GM19240 (cell line): ENCODE measurements at regions not wholly inside any gene's neighbourhood (a gene's known extent, or its start where the extent isn't known, plus 50 kb on each side); places are given as distances from the start of the nearest gene placed in this dataset.

Experiments
- DNase-seq: peaks from one replicate; pipeline ENCODE4 v3.0.0; 2011; ENCODE audit warnings: low spot score; ENCODE audit not compliant: insufficient read length

GRCh38 chr9:129272348-129273025, 94.4 kb upstream of the IER5L start:
- no peak for DNase-seq

DNA sequence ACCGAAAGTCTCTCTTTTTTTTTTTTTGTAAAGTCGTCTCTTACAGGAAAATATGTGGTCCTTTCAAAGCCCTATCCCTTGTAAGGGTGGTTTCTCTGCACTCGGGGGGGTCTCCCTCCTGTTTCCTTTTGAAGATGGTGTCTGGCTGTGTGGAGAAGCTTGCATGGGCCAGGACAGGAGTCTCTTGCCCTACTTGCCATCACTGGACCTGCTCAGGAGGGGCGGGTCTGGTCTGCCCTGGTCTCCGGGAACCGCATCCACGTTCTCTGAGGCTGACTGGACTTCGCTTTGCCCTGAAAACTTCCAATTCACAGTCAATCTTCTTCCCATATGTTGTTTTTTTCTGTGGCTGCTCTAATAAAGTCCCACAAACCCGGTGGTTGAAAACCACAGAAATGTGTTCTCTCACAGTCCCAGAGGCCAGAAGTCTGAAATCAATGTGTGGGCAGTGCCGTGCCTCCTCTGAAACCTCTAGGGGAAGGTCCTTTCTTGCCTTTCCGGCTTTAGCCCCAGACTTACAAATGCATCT, 92.9 kb upstream of the IER5L start:
- DNase-seq: peak; percentile 49

- DNase-seq: peak; percentile 79
Measured at GRCh38 chr9:129270205-129270604, 92.1 kb upstream of the IER5L start.

DNA sequence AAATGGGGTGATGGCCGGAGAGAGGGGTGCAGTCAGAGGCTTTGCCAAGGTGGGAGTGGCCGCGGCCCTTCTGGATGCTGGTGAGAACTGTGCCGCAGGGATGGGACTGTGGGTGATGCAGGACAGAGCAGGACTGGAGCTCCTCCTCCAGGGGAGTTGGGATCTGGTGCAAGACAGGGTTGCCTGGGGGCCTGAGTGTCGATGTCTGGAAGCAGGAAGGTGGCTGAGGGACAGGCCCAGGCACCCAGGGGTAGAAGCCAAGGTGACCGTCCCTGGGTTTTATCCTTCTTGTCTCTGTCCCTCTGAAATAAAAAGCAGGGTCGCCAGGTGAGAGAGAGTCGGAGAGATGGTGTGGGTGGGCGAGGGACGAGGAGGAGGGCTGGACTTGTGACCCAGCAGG, 89.1 kb upstream of the IER5L start:
- no peak for DNase-seq

GRCh38 chr9:129266536-129266935, 88.5 kb upstream of the IER5L start:
- no peak for DNase-seq

DNA sequence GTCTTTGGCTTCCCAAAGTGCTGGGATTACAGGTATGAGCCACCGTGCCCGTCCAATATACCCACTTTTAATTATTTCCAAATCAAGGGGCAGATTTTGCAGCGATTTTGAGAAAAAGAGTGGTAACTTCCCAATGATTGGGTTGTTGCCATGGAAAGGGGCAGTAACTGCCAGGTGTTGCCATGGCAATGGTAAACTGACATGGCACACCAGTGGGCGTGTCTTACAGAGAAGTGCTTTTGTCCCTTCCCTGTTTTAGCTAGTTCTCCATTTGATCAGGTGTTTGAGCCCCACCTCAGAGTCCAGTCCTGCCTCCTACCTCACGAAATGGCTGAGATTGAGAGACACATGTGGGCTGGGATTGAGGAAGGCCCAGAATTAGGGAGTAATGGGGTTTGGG, 86.3 kb upstream of the IER5L start:
- DNase-seq: no peak

GRCh38 chr9:129263836-129264235, 85.8 kb upstream of the IER5L start:
- no peak for DNase-seq

GRCh38 chr9:129262261-129262660, 84.2 kb upstream of the IER5L start:
- no peak for DNase-seq

DNA sequence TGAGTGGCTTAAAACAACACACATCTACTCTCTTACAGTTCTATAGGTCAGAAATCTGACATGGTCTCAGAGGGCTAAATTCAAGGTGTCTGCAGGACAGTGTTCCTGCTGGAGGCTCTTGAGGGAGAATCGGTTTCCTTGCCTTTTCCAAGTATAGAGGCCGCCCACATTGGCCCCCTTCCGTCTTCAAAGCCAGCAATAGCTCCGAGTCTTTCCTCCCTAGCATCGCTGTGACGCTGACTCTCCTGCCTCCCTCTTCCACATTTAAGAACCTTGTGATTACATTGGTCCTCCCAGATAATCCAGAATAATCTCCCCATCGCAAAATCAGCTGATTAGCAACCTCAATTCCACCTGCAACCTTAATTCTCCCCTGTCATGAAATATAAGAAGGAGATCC, 81.3 kb upstream of the IER5L start:
- DNase-seq: no peak

DNA sequence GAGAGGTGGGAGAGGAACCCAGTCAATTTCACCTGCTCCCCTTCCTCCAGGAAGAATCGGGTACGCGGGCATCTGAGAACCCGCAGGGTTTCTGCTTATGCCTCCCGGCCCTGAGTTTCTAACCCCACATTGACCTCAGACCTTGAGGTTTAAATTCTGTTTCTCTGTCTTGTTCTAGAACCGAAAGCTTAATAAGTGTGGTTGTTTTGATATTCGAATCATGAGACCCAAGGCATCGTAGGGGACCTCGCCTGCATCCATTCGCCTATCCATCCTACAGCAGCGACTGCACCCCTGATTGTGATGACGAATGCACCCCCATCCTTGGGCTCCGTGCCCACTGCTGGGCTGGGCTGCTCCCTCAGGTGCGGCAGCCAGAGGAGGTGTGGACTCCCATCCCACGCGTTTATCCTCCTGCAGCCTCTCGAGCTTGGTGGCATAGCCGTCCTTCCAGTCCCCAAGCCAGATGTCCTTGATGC, 80.8 kb upstream of the IER5L start:
- DNase-seq: no peak

DNA sequence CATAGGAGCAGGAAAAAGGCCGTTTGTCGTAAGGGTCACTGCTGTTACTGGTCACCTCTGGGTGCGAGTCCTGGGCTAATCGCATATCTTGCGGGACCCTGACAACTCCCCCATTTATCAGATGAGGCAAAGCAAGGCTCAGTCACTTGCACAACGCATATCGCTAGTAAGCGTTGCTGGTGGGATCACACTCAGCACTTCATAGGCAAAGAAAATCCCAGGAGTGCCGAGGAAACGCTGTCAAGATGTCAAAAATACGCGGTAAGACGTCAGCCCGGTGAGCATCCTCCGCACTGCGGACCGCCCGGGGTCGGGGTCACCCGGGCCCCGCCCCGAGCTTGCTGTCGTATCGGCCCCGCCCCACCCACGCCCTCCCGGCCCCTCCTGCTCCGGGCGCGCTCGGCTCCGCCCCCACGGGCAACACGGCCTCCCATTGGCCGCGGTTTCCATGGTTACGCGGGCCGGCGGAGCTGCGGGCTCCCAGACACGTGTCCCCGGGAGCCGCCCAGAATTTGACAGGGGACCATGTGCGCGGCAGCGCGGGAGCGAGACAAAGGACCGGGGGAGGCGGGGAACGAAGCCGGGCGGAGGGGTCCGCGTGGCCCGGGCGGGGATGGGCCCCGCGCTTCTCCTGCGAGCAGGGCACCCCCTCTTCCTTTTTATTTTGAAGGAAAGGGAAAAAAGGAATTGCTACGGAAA, 80.2 kb upstream of the IER5L start:
- DNase-seq: no peak

- no peak for DNase-seq
Measured at GRCh38 chr9:129256959-129257713, 79.1 kb upstream of the IER5L start.

- DNase-seq: no peak
Measured at GRCh38 chr9:129254566-129255287, 76.7 kb upstream of the IER5L start.

DNA sequence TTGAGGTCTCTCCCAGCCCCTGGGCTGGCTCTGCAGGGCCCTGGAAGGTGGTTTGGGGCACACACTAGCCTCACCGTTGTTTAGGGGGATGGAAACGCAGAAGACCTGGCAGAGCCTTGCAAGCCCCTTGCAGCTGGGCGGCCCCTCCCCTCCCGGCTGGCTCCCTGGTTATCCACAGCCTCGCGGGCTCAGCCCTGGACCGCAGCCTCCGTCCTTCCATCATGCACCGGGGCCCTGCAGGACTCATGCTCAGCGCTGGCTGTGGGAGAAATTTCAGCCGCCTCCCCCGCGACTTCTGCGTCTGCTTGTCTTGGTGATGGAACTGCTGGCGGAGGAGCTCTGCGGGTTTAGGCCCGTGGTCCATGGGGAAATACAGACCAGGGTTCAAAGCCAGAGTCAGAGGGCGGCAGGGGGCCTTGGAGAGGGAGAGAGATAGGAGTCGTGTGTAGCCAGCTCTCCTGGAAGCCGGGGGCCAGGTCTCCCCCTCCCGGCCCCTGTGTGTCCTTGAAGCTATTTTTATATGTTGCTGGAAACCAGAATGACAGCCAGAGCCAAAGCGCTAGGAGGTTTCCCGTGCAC, 75.8 kb upstream of the IER5L start:
- no peak for DNase-seq

- no peak for DNase-seq
Measured at GRCh38 chr9:129252937-129253802, 75.1 kb upstream of the IER5L start.

- no peak for DNase-seq
Measured at GRCh38 chr9:129250786-129251185, 72.7 kb upstream of the IER5L start.

DNA sequence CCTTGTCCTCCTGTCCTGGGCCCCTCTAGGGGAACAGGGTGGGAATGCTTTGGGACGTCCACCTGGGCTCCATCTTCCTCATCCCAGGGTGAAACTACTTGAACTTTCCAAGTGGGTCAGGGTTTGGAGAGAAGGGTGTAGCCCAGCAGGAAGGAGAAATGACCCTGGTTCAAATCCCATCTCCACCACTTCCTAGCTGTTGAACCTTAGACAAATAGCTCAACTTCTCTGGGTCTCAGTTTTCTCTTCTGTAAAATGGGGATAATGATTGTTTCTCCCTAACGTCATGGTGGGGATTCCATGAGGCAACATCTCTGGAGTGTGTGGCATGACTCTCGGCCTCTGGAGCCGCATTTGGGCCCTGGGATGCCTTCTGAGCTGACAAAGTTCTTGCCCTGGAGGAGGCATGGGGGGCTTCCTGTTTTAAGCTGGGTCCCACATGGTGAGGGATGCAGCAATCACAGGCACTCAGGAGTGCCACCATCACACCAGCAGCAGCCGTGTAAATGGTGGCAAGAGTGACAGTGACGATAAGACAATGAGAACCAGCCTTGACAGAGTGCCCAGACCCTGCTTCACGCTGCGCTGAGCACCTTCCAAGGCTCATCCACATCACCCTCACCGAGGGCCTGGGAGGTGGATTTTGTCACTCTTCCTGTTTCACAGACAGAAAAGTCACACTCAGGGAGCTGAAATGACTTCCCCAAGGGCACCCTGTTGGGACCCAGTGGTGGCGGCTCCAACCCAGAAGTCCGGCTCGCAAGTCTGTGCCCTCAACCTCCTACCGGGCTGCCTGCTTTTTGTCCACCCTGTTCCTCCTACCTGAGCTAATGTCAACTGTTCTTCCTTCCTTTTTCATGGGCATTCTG, 69.5 kb upstream of the IER5L start:
- DNase-seq: no peak

GRCh38 chr9:129245276-129245675, 67.2 kb upstream of the IER5L start:
- no peak for DNase-seq

GRCh38 chr9:129242971-129243561, 65.0 kb upstream of the IER5L start:
- no peak for DNase-seq
